Mesodermal cell (in vitro differentiated cells): ENCODE measurements at regions not wholly inside any gene's neighbourhood (a gene's known extent, or its start where the extent isn't known, plus 50 kb on each side); places are given as distances from the start of the nearest gene placed in this dataset.

Experiments used
- H3K27ac ChIP-seq: 2 replicates; pipeline ENCODE4 v1.7.0; 2013; ENCODE audit warnings: mild to moderate bottlenecking, low read depth, low read length, moderate library complexity; ENCODE audit not compliant: severe bottlenecking
- H3K36me3 ChIP-seq: 2 replicates; pipeline ENCODE4 v1.7.1; 2013; ENCODE audit warnings: mild to moderate bottlenecking, low read length, moderate library complexity; ENCODE audit not compliant: control insufficient read depth, insufficient read depth
- H3K4me1 ChIP-seq: one replicate; pipeline ENCODE4 v1.7.1; 2013; ENCODE audit warnings: mild to moderate bottlenecking, low read length; ENCODE audit not compliant: insufficient read depth, control insufficient read depth, poor library complexity, severe bottlenecking
- H3K4me3 ChIP-seq: 2 replicates; pipeline ENCODE4 v1.7.0; 2013; ENCODE audit warnings: low read length, control low read depth, mild to moderate bottlenecking; ENCODE audit not compliant: insufficient read depth, poor library complexity, severe bottlenecking; ENCODE audit errors: extremely low read depth
- H3K9me3 ChIP-seq: 2 replicates; pipeline ENCODE4 v1.7.1; 2013; ENCODE audit warnings: mild to moderate bottlenecking, low read length, moderate library complexity; ENCODE audit not compliant: control insufficient read depth
- WGBS, 2 experiments: methylation state at CpG; one replicate each; pipeline ENCODE4 v1.1.5; 2013; ENCODE audit warnings: missing lambda C conversion rate in 2 of 2; ENCODE audit not compliant: insufficient coverage in 2 of 2; 5-methylcytosine and 5-hydroxymethylcytosine counted together

DNA sequence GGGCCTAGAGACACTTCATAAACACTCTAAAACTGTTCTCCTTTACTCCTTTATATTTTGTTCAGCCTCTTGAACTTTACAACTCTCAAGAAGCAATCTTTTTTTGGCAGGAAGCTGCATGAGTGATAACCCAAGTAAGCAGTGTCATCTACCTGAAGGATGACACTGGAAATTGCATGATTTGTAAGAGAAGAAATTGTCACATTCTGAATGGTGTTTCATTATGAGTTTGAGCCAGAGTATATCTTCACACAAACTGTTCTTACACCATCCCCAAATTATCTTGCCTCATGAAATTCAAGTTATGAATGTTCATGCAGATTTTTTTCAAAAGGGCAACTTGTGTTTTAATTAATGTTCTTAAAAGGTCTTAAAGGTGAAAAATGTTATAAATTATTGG lies 799.3 kb downstream of the TBC1D32 start:
- Histone ChIP-seq H3K4me1 (no peaks in the 10 kb centered on the region), H3K36me3 (no peaks in the 10 kb centered on the region), H3K27ac (no peak overlapping the region), H3K4me3 (no peak overlapping the region), H3K9me3 (no peaks in the 10 kb centered on the region)

GRCh38 chr6:120526576-120526975 lies 807.7 kb downstream of the TBC1D32 start:
- no peaks in the 10 kb centered on the region for H3K4me1 ChIP-seq

GRCh38 chr6:120514544-120514943 lies 819.7 kb downstream of the TBC1D32 start:
- Histone ChIP-seq H3K4me1 (no peaks in the 10 kb centered on the region), H3K9me3 (no peaks in the 10 kb centered on the region), H3K4me3 (no peak overlapping the region), H3K36me3 (no peaks in the 10 kb centered on the region), H3K27ac (no peak overlapping the region)
- WGBS, 2 experiments, result 80% methylated on average over 1 of the region's 1 CpG; no CpG with 5 or more reads in 1 of the 2 experiments

More at GRCh38 chr6:120526576-120526975, 807.7 kb downstream of the TBC1D32 start:
- no CpG with 5 or more reads among the region's 2 CpGs for WGBS, 2 experiments
- H3K4me3 ChIP-seq, result no peak overlapping the region
- H3K27ac ChIP-seq, result no peak overlapping the region
- no peaks in the 10 kb centered on the region for H3K36me3 ChIP-seq
- H3K9me3 ChIP-seq, result no peaks in the 10 kb centered on the region

GRCh38 chr6:120511712-120512111 lies 822.6 kb downstream of the TBC1D32 start:
- Histone ChIP-seq H3K9me3 (no peaks in the 10 kb centered on the region), H3K36me3 (no peaks in the 10 kb centered on the region), H3K4me3 (no peak overlapping the region), H3K4me1 (no peaks in the 10 kb centered on the region), H3K27ac (no peak overlapping the region)

- no peaks in the 10 kb centered on the region for H3K4me1 ChIP-seq
- H3K27ac ChIP-seq, result no peak overlapping the region
- no peaks in the 10 kb centered on the region for H3K9me3 ChIP-seq
- WGBS, 2 experiments, result 95% methylated on average over 2 to 3 of the region's 6 CpGs
- no peaks in the 10 kb centered on the region for H3K36me3 ChIP-seq
- H3K4me3 ChIP-seq, result no peak overlapping the region
Observed at GRCh38 chr6:120498711-120499110, 835.6 kb downstream of the TBC1D32 start.

DNA sequence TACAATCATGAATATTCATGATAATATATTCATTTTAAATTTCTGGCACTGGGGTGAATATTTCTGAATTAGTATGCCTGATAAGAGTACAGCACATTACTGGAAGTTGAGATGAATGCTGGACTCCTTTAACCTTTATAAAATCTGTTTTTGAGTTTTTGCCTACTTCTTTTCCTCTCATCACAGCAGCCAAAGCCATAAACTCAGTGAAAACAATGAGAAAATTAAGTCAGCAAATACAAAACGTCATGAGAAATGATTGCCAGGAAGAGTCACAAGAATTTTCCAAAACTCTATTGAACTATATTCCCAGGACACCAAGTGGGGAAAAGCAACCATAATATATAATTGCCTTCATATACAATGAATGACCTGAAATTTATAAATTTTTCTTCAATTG lies 837.6 kb downstream of the TBC1D32 start:
- Histone ChIP-seq H3K4me1 (no peaks in the 10 kb centered on the region), H3K27ac (no peak overlapping the region), H3K4me3 (no peak overlapping the region), H3K36me3 (no peaks in the 10 kb centered on the region), H3K9me3 (no peaks in the 10 kb centered on the region)
- 100% methylated on average over 1 of the region's 1 CpG; no CpG with 5 or more reads in 1 of the 2 experiments for WGBS, 2 experiments

DNA sequence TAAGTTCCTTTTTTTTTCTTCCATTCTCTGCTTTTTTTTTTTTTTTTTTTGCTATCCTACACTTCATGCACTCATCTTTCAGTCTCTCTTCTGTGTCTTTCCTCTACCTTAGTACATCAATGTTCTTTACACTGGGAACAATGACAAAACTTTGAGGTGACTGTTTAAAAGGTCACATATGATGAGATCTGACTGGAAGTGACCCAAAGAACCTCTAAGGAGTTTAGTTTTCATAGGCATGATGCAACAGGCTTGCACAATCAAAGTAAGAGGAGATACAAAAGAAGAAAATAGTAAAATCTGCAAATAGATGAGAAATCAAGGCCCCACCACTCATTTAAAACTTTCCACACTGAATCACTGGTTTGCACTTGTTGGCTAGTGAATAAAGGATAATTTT lies 840.8 kb downstream of the TBC1D32 start:
- Histone ChIP-seq H3K9me3 (no peaks in the 10 kb centered on the region), H3K36me3 (no peaks in the 10 kb centered on the region), H3K4me3 (no peak overlapping the region), H3K27ac (no peak overlapping the region), H3K4me1 (no peaks in the 10 kb centered on the region)

- WGBS, 2 experiments, result 100% methylated on average over 1 of the region's 2 CpGs; no CpG with 5 or more reads in 1 of the 2 experiments
- no peak overlapping the region for H3K27ac ChIP-seq
- no peaks in the 10 kb centered on the region for H3K4me1 ChIP-seq
- H3K36me3 ChIP-seq, result no peaks in the 10 kb centered on the region
- no peak overlapping the region for H3K4me3 ChIP-seq
- H3K9me3 ChIP-seq, result no peaks in the 10 kb centered on the region
Observed at GRCh38 chr6:120489941-120490340, 844.3 kb downstream of the TBC1D32 start.

GRCh38 chr6:120484146-120484545 lies 850.1 kb downstream of the TBC1D32 start:
- no peaks in the 10 kb centered on the region for H3K9me3 ChIP-seq
- H3K4me3 ChIP-seq, result no peak overlapping the region
- no peaks in the 10 kb centered on the region for H3K4me1 ChIP-seq
- no peak overlapping the region for H3K27ac ChIP-seq
- no peaks in the 10 kb centered on the region for H3K36me3 ChIP-seq
- WGBS, 2 experiments, result 89 to 100% methylated on average over 2 of the region's 2 CpGs

DNA sequence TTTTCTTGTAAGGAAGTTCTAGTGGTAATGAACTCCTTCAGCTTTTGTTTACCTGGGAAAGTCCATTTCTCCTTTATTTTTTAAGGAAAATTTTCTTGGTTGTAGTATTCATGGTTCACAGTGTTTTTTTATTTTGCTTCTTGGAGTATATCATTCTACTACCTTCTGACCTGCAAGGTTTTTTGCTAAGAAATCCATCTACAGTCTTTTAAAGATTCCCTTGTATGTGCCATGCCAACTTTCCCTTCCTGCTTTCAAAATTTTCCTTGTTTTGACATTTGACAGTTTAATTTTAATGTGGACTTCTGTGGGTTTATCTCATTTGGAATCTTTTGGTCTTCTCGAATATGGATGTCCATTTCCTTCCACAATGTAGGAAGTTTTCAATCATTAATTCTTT lies 855.6 kb downstream of the TBC1D32 start:
- H3K27ac ChIP-seq, result no peak overlapping the region
- no CpG with 5 or more reads among the region's 1 CpG for WGBS, 2 experiments
- H3K4me1 ChIP-seq, result no peaks in the 10 kb centered on the region
- H3K9me3 ChIP-seq, result no peaks in the 10 kb centered on the region
- no peaks in the 10 kb centered on the region for H3K36me3 ChIP-seq
- no peak overlapping the region for H3K4me3 ChIP-seq

DNA sequence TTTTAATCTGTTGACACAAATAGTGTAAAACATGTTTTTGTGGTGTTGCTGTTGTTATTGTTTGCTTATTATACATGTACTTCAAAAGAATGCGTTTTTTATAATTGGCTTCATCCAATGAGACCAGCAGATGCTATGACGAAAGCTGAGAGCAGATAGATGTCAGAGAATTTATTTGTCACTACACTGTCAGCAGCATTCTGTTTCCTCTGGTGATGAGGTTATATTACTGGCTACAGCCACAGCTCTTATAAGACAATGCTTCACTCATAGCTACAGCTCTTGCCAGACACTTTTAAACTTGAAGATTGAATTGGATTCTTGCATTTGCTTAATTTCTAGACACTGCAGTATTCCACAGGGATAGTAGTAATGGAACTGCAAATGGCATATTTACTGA lies 860.5 kb downstream of the TBC1D32 start:
- Histone ChIP-seq H3K4me3 (no peak overlapping the region), H3K36me3 (no peaks in the 10 kb centered on the region), H3K4me1 (no peaks in the 10 kb centered on the region), H3K27ac (no peak overlapping the region), H3K9me3 (no peaks in the 10 kb centered on the region)
- 88 to 100% methylated on average over 1 to 2 of the region's 2 CpGs for WGBS, 2 experiments

DNA sequence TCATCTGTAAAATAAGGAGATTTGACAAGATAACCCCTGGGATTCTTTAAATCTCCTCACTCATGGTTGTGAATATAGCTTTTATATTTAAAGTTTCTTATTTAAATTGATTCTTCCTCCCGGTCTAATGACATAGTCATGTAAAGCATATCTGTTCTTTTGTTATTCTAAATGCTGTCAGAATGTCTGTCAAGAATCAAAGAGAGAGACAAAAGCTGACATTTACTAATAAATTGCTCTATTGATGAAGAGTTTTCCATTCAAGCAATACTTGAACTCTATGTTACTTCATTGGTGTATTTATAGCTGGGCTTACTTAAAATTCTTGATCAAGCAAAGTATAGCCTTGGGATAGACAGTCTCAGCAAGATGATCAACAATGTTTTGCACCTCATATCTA lies 865.8 kb downstream of the TBC1D32 start:
- Histone ChIP-seq H3K4me1 (no peaks in the 10 kb centered on the region), H3K9me3 (no peaks in the 10 kb centered on the region), H3K27ac (no peak overlapping the region), H3K4me3 (no peak overlapping the region), H3K36me3 (no peaks in the 10 kb centered on the region)
- no CpG with 5 or more reads among the region's 1 CpG for WGBS, 2 experiments
